ENCODE measurements at regions not wholly inside any gene's neighbourhood (a gene's known extent, or its start where the extent isn't known, plus 50 kb on each side); places are given as distances from the start of the nearest gene placed in this dataset.

- Histone ChIP-seq H3K4me3 (ENCODE audit: insufficient read depth, low read length) (no peak overlapping the region), H3K36me3 (ENCODE audit: insufficient read depth, low read length) (no peaks in the 10 kb centered on the region)
- TF ChIP-seq, protein P1, sequence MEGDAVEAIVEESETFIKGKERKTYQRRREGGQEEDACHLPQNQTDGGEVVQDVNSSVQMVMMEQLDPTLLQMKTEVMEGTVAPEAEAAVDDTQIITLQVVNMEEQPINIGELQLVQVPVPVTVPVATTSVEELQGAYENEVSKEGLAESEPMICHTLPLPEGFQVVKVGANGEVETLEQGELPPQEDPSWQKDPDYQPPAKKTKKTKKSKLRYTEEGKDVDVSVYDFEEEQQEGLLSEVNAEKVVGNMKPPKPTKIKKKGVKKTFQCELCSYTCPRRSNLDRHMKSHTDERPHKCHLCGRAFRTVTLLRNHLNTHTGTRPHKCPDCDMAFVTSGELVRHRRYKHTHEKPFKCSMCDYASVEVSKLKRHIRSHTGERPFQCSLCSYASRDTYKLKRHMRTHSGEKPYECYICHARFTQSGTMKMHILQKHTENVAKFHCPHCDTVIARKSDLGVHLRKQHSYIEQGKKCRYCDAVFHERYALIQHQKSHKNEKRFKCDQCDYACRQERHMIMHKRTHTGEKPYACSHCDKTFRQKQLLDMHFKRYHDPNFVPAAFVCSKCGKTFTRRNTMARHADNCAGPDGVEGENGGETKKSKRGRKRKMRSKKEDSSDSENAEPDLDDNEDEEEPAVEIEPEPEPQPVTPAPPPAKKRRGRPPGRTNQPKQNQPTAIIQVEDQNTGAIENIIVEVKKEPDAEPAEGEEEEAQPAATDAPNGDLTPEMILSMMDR (IDR thresholded peaks at IDR 0.05; ENCODE audit: extremely low read depth, low read depth, low read length): no peak
Measured at GRCh38 chr10:2120746-2121145, 383.4 kb upstream of the ADARB2 start.

GRCh38 chr10:2119316-2119715 lies 382.0 kb upstream of the ADARB2 start:
- H3K4me2 ChIP-seq (ENCODE audit: insufficient read depth, low read length): no peak overlapping the region
- H4K20me1 ChIP-seq (ENCODE audit: insufficient read depth, low read length): no peaks in the 10 kb centered on the region
- no peak overlapping the region for H2AFZ ChIP-seq (ENCODE audit: low read length)
- H3K4me3 ChIP-seq (ENCODE audit: insufficient read depth, low read length): no peak overlapping the region
- no peaks in the 10 kb centered on the region for H3K79me2 ChIP-seq (ENCODE audit: insufficient read depth, low read length)
- H3K27me3 ChIP-seq (ENCODE audit: insufficient read depth, low read length): no peaks in the 10 kb centered on the region
- H3K9me3 ChIP-seq (ENCODE audit: low read depth, low read length): peaks cover under 1% of the 10 kb centered on the region
- H3K36me3 ChIP-seq (ENCODE audit: insufficient read depth, low read length): no peaks in the 10 kb centered on the region
- H3K4me1 ChIP-seq (ENCODE audit: insufficient read depth, low read length): no peaks in the 10 kb centered on the region
- no peak overlapping the region for H3K27ac ChIP-seq (ENCODE audit: low read depth, low read length)
- DNase-seq (ENCODE audit: insufficient read length, low spot score, missing footprints): no peak
- TF ChIP-seq, protein P1 (IDR thresholded peaks at IDR 0.05; ENCODE audit: extremely low read depth, low read depth, low read length): no peak

More at GRCh38 chr10:2120746-2121145, 383.4 kb upstream of the ADARB2 start:
- Histone ChIP-seq H3K79me2 (ENCODE audit: insufficient read depth, low read length) (no peaks in the 10 kb centered on the region), H3K27ac (ENCODE audit: low read depth, low read length) (no peak overlapping the region), H2AFZ (ENCODE audit: low read length) (no peak overlapping the region), H3K4me2 (ENCODE audit: insufficient read depth, low read length) (no peak overlapping the region), H3K9me3 (ENCODE audit: low read depth, low read length) (no peaks in the 10 kb centered on the region), H4K20me1 (ENCODE audit: insufficient read depth, low read length) (no peaks in the 10 kb centered on the region), H3K4me1 (ENCODE audit: insufficient read depth, low read length) (no peaks in the 10 kb centered on the region), H3K27me3 (ENCODE audit: insufficient read depth, low read length) (no peaks in the 10 kb centered on the region)
- DNase-seq (ENCODE audit: insufficient read length, low spot score, missing footprints): no peak

DNA sequence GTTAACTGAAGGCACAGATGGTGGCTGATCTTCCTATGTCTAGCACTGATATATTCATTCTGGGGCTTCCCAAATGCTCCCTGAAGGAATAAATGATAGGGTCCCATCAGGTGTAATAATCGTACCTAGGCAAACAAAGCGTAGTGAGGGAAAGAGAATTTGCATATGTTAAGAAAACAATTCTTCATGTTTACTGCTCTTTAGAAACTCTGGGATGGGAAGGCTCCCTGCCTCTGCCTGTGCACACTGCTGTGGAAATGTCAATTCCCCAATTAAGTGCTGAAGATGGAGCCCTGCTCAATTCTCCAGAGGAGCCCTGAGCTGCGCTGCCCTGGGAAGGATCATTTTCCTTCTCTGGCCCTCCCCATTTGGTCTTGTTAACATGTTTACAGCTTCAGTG lies 380.9 kb upstream of the ADARB2 start:
- H3K4me2 ChIP-seq (ENCODE audit: insufficient read depth, low read length): no peak overlapping the region
- H3K9me3 ChIP-seq (ENCODE audit: low read depth, low read length): peaks cover 4% of the 10 kb centered on the region
- no peaks in the 10 kb centered on the region for H3K79me2 ChIP-seq (ENCODE audit: insufficient read depth, low read length)
- H3K36me3 ChIP-seq (ENCODE audit: insufficient read depth, low read length): no peaks in the 10 kb centered on the region
- H3K4me3 ChIP-seq (ENCODE audit: insufficient read depth, low read length): no peak overlapping the region
- no peak for DNase-seq (ENCODE audit: insufficient read length, low spot score, missing footprints)
- H3K27ac ChIP-seq (ENCODE audit: low read depth, low read length): no peak overlapping the region
- H3K4me1 ChIP-seq (ENCODE audit: insufficient read depth, low read length): no peaks in the 10 kb centered on the region
- H4K20me1 ChIP-seq (ENCODE audit: insufficient read depth, low read length): no peaks in the 10 kb centered on the region
- no peak overlapping the region for H2AFZ ChIP-seq (ENCODE audit: low read length)
- TF ChIP-seq, protein P1 (IDR thresholded peaks at IDR 0.05; ENCODE audit: extremely low read depth, low read depth, low read length): no peak
- no peaks in the 10 kb centered on the region for H3K27me3 ChIP-seq (ENCODE audit: insufficient read depth, low read length)

- no peak for DNase-seq (ENCODE audit: insufficient read length, low spot score, missing footprints)
- no peak overlapping the region for H3K27ac ChIP-seq (ENCODE audit: low read depth, low read length)
- peaks cover 4% of the 10 kb centered on the region for H3K9me3 ChIP-seq (ENCODE audit: low read depth, low read length)
- H3K4me2 ChIP-seq (ENCODE audit: insufficient read depth, low read length): no peak overlapping the region
- no peak overlapping the region for H2AFZ ChIP-seq (ENCODE audit: low read length)
- no peaks in the 10 kb centered on the region for H3K36me3 ChIP-seq (ENCODE audit: insufficient read depth, low read length)
- H3K4me3 ChIP-seq (ENCODE audit: insufficient read depth, low read length): no peak overlapping the region
- H3K79me2 ChIP-seq (ENCODE audit: insufficient read depth, low read length): no peaks in the 10 kb centered on the region
- TF ChIP-seq, protein P1 (IDR thresholded peaks at IDR 0.05; ENCODE audit: extremely low read depth, low read depth, low read length): no peak
- no peaks in the 10 kb centered on the region for H3K4me1 ChIP-seq (ENCODE audit: insufficient read depth, low read length)
- H4K20me1 ChIP-seq (ENCODE audit: insufficient read depth, low read length): no peaks in the 10 kb centered on the region
- H3K27me3 ChIP-seq (ENCODE audit: insufficient read depth, low read length): no peaks in the 10 kb centered on the region
Measured at GRCh38 chr10:2117641-2118040, 380.3 kb upstream of the ADARB2 start.

Data from osteoblast (primary cell).